Neural cell (in vitro differentiated cells): ENCODE measurements at regions not wholly inside any gene's neighbourhood (a gene's known extent, or its start where the extent isn't known, plus 50 kb on each side); places are given as distances from the start of the nearest gene placed in this dataset.

Source experiments
- CTCF ChIP-seq: fragments of 450-650 bp; IDR thresholded peaks from 2 replicates; pipeline ENCODE4 v1.5.1; 2014; ENCODE audit warnings: antibody characterized with exemption, mild to moderate bottlenecking, moderate library complexity; ENCODE audit not compliant: poor library complexity, severe bottlenecking
- EZH2 ChIP-seq: fragments of 200-600, 300-800 bp; shearing (Covaris generic), sonication (generic); IDR thresholded peaks from 2 replicates; pipeline ENCODE4 v1.6.1; 2014; ENCODE audit warnings: antibody characterized with exemption, low read length, borderline replicate concordance, mild to moderate bottlenecking; ENCODE audit not compliant: insufficient read depth, poor library complexity, severe bottlenecking
- MXI1 ChIP-seq: fragments of 450-650 bp; conservative IDR thresholded peaks from 2 replicates; pipeline ENCODE4 v1.6.1; 2014; ENCODE audit warnings: antibody characterized with exemption, mild to moderate bottlenecking; ENCODE audit not compliant: poor library complexity, severe bottlenecking
- POLR2AphosphoS5 ChIP-seq: IDR thresholded peaks from 2 replicates; pipeline ENCODE4 v1.6.1; 2012
- RAD21 ChIP-seq: fragments of 450-650 bp; conservative IDR thresholded peaks from 2 replicates; pipeline ENCODE4 v1.6.1; 2014; ENCODE audit warnings: antibody characterized with exemption, mild to moderate bottlenecking, moderate library complexity
- REST ChIP-seq: IDR thresholded peaks from 2 replicates; pipeline ENCODE4 v1.6.1; 2012; ENCODE audit warnings: borderline replicate concordance
- SMC3 ChIP-seq: fragments of 450-650 bp; conservative IDR thresholded peaks from 2 replicates; pipeline ENCODE4 v1.6.1; 2014; ENCODE audit warnings: antibody characterized with exemption, mild to moderate bottlenecking, moderate library complexity; ENCODE audit not compliant: poor library complexity
- TAF1 ChIP-seq: IDR thresholded peaks from 2 replicates; pipeline ENCODE4 v1.6.1; 2012; ENCODE audit warnings: low read depth

GRCh38 chr2:226048611-226049010, 649.1 kb downstream of the NYAP2 start:
- TF ChIP-seq SMC3 (no peak), CTCF (no peak), EZH2 (no peak), TAF1 (no peak), MXI1 (no peak), RAD21 (no peak), POLR2AphosphoS5 (peak; percentile 56), REST (peak; percentile 51)
